ENCODE measurements at regions not wholly inside any gene's neighbourhood (a gene's known extent, or its start where the extent isn't known, plus 50 kb on each side); places are given as distances from the start of the nearest gene placed in this dataset.
"Not testable (repeated sequence)": the region's sequence is repeated elsewhere in the genome, so short reads cannot be mapped to it uniquely, and the experiment has no call there.

GRCh38 chr7:114364151-114364550 lies 50.5 kb upstream of the FOXP2 start:
- no peak for DNase-seq

GRCh38 chr7:114363292-114363691 lies 51.3 kb upstream of the FOXP2 start:
- no peak for DNase-seq

- no peak for DNase-seq
These were observed 55.7 kb upstream of the FOXP2 start for GRCh38 chr7:114358911-114359310.

GRCh38 chr7:114356133-114356532 lies 58.5 kb upstream of the FOXP2 start:
- no peak for DNase-seq

- DNase-seq, result no peak
These were observed 60.3 kb upstream of the FOXP2 start for GRCh38 chr7:114354306-114354705.

GRCh38 chr7:114345494-114345893 lies 69.1 kb upstream of the FOXP2 start:
- DNase-seq, result no peak

GRCh38 chr7:114343949-114344708 lies 70.5 kb upstream of the FOXP2 start:
- no peak for DNase-seq

GRCh38 chr7:114342431-114343179 lies 72.0 kb upstream of the FOXP2 start:
- DNase-seq, result no peak

- DNase-seq, result no peak
These were observed 73.0 kb upstream of the FOXP2 start for GRCh38 chr7:114341648-114342047.

- no peak for DNase-seq
These were observed 79.6 kb upstream of the FOXP2 start for GRCh38 chr7:114334989-114335388.

GRCh38 chr7:114329458-114329857 lies 85.2 kb upstream of the FOXP2 start:
- DNase-seq, result not testable (repeated sequence)

GRCh38 chr7:114317450-114318098 lies 97.0 kb upstream of the FOXP2 start:
- DNase-seq, result no peak

GRCh38 chr7:114312649-114313048 lies 102.0 kb upstream of the FOXP2 start:
- DNase-seq, result no peak

GRCh38 chr7:114310345-114311110 lies 104.1 kb upstream of the FOXP2 start:
- DNase-seq, result no peak

- DNase-seq, result no peak
These were observed 104.9 kb upstream of the FOXP2 start for GRCh38 chr7:114309729-114310128.

- no peak for DNase-seq
These were observed 111.3 kb upstream of the FOXP2 start for GRCh38 chr7:114303301-114303700.

GRCh38 chr7:114302858-114303257 lies 111.8 kb upstream of the FOXP2 start:
- no peak for DNase-seq

- no peak for DNase-seq
These were observed 116.6 kb upstream of the FOXP2 start for GRCh38 chr7:114298011-114298410.

- DNase-seq, result no peak
These were observed 117.5 kb upstream of the FOXP2 start for GRCh38 chr7:114297121-114297520.

- DNase-seq, result no peak
These were observed 119.1 kb upstream of the FOXP2 start for GRCh38 chr7:114295522-114295921.

GRCh38 chr7:114294036-114294435 lies 120.6 kb upstream of the FOXP2 start:
- DNase-seq, result no peak

Measured in hypothalamus (tissue), 51 donors.